Peyer's patch (tissue), 4 donors: ENCODE measurements at regions not wholly inside any gene's neighbourhood (a gene's known extent, or its start where the extent isn't known, plus 50 kb on each side); places are given as distances from the start of the nearest gene placed in this dataset.

Experiments
- DNase-seq, 3 donors: peaks; one replicate each; pipeline ENCODE4 v3.0.0-alpha.2; 2017 to 2019
- H3K27ac ChIP-seq, 4 donors: fragments of 200-600 bp; sonication (generic); one replicate each; pipeline ENCODE4 v1.5.1; 2016 to 2019
- H3K27me3 ChIP-seq, 2 donors: fragments of 200-600 bp; sonication (generic); one replicate each; pipeline ENCODE4 v1.5.1; 2019
- H3K36me3 ChIP-seq, 3 donors: fragments of 200-600 bp; sonication (generic); one replicate each; pipeline ENCODE4 v1.5.1; 2016 to 2019
- H3K4me1 ChIP-seq, 4 donors: fragments of 200-600 bp; sonication (generic); one replicate each; pipeline ENCODE4 v1.5.1; 2016 to 2019
- H3K4me3 ChIP-seq, 4 donors: fragments of 200-600 bp; sonication (generic); 1 replicate in 3 of 4; 2 replicates in 1 of 4; pipeline ENCODE4 v1.5.1; 2016 to 2019; ENCODE audit warnings: mild to moderate bottlenecking in 1 of 4
- H3K9me3 ChIP-seq, 4 donors: fragments of 200-600 bp; sonication (generic); one replicate each; pipeline ENCODE4 v1.5.1; 2016 to 2019; ENCODE audit warnings: mild to moderate bottlenecking in 1 of 4
- CTCF ChIP-seq, 6 experiments: fragments of 450-650 bp in 4 of 6; fragments of 200-600 bp in 2 of 6; sonication (generic) in 1 of 6; IDR thresholded peaks; one replicate each; pipeline ENCODE4 v1.5.1; 2017 to 2019; ENCODE audit warnings: antibody characterized with exemption in 6 of 6, mild to moderate bottlenecking in 3 of 6, moderate library complexity in 1 of 6
- POLR2A ChIP-seq, 2 donors: fragments of 450-650 bp; IDR thresholded peaks; one replicate each; pipeline ENCODE4 v1.5.1; 2017; ENCODE audit warnings: antibody characterized with exemption in 2 of 2, mild to moderate bottlenecking in 2 of 2, moderate library complexity in 2 of 2

- DNase-seq, result peak in 1 of 3 donors; percentile 42
Observed at GRCh38 chr12:116346741-116347140, 69.2 kb upstream of the MED13L start.

GRCh38 chr12:116347265-116347664 is 69.8 kb upstream of the MED13L start:
- Histone ChIP-seq H3K4me3 (no peak overlapping the region), H3K4me1 (peaks cover 0 to 15% (median 0%) of the 10 kb centered on the region in 4 donors), H3K9me3 (no peaks in the 10 kb centered on the region), H3K36me3 (no peaks in the 10 kb centered on the region), H3K27me3 (no peaks in the 10 kb centered on the region), H3K27ac (no peak overlapping the region)
- no peak for DNase-seq
- TF ChIP-seq POLR2A (IDR thresholded peaks at IDR 0.05), result no peak
- TF ChIP-seq CTCF (IDR thresholded peaks at IDR 0.05), result no peak

More at GRCh38 chr12:116346741-116347140, 69.2 kb upstream of the MED13L start:
- Histone ChIP-seq H3K4me1 (peaks cover 0 to 15% (median 0%) of the 10 kb centered on the region in 4 donors), H3K27ac (no peak overlapping the region), H3K36me3 (no peaks in the 10 kb centered on the region), H3K27me3 (no peaks in the 10 kb centered on the region), H3K9me3 (no peaks in the 10 kb centered on the region), H3K4me3 (no peak overlapping the region)
- TF ChIP-seq POLR2A (IDR thresholded peaks at IDR 0.05) (no peak), CTCF (IDR thresholded peaks at IDR 0.05) (no peak)

GRCh38 chr12:116352315-116352835 is 74.9 kb upstream of the MED13L start:
- H3K27me3 ChIP-seq, result no peaks in the 10 kb centered on the region
- H3K36me3 ChIP-seq, result no peaks in the 10 kb centered on the region
- no peak for DNase-seq
- no peak for TF ChIP-seq CTCF (IDR thresholded peaks at IDR 0.05)
- no peak for TF ChIP-seq POLR2A (IDR thresholded peaks at IDR 0.05)
- H3K4me3 ChIP-seq, result no peak overlapping the region
- H3K9me3 ChIP-seq, result no peaks in the 10 kb centered on the region
- H3K4me1 ChIP-seq, result peaks cover 0 to 14% (median 0%) of the 10 kb centered on the region in 4 donors
- H3K27ac ChIP-seq, result no peak overlapping the region

- Histone ChIP-seq H3K36me3 (no peaks in the 10 kb centered on the region), H3K9me3 (no peaks in the 10 kb centered on the region), H3K27ac (peak overlapping the region in 1 of 4 donors; percentile 55), H3K4me3 (no peak overlapping the region), H3K27me3 (no peaks in the 10 kb centered on the region), H3K4me1 (peaks cover 0 to 8% (median 2%) of the 10 kb centered on the region in 4 donors)
- TF ChIP-seq CTCF (IDR thresholded peaks at IDR 0.05) (no peak), POLR2A (IDR thresholded peaks at IDR 0.05) (no peak)
- DNase-seq, result no peak
Observed at GRCh38 chr12:116353958-116354357, 76.5 kb upstream of the MED13L start.

- Histone ChIP-seq H3K27ac (no peak overlapping the region), H3K4me1 (peaks cover 0 to 12% (median 3%) of the 10 kb centered on the region in 4 donors), H3K27me3 (no peaks in the 10 kb centered on the region), H3K9me3 (no peaks in the 10 kb centered on the region), H3K36me3 (no peaks in the 10 kb centered on the region), H3K4me3 (no peak overlapping the region)
- TF ChIP-seq CTCF (IDR thresholded peaks at IDR 0.05), result no peak
- TF ChIP-seq POLR2A (IDR thresholded peaks at IDR 0.05), result no peak
- DNase-seq, result no peak
Observed at GRCh38 chr12:116354534-116354933, 77.0 kb upstream of the MED13L start.
